Ovary (tissue), 7 donors: ENCODE measurements at regions not wholly inside any gene's neighbourhood (a gene's known extent, or its start where the extent isn't known, plus 50 kb on each side); places are given as distances from the start of the nearest gene placed in this dataset.

Source experiments
- DNase-seq, 5 donors: peaks; one replicate each; pipeline ENCODE4 v3.0.0-alpha.2; 2019 to 2020
- H3K27ac ChIP-seq, 2 donors: fragments of 200-600 bp; one replicate each; pipeline versions ENCODE4 v1.5.1 to v1.8.0; 2019 to 2022
- H3K27me3 ChIP-seq: fragments of 200-600 bp; one replicate; pipeline ENCODE4 v1.8.0; 2022
- H3K36me3 ChIP-seq: fragments of 200-600 bp; sonication (generic); one replicate; pipeline ENCODE4 v1.5.1; 2019
- H3K4me1 ChIP-seq: one replicate; pipeline ENCODE4 v1.8.1; 2013; ENCODE audit warnings: mild to moderate bottlenecking, moderate library complexity; ENCODE audit not compliant: insufficient read depth
- H3K4me3 ChIP-seq: fragments of 200-600 bp; sonication (generic); one replicate; pipeline ENCODE4 v1.5.1; 2017
- H3K9me3 ChIP-seq, 2 donors: fragments of 200-600 bp in 1 of 2; sonication (generic) in 1 of 2; one replicate each; pipeline versions ENCODE4 v1.5.1 to v1.8.1; 2013 to 2019; ENCODE audit warnings: mild to moderate bottlenecking in 1 of 2, moderate library complexity in 1 of 2
- CTCF ChIP-seq, 3 donors: fragments of 450-650 bp in 2 of 3; fragments of 200-600 bp in 1 of 3; IDR thresholded peaks; one replicate each; pipeline versions ENCODE4 v1.5.1 to v1.8.0; 2016 to 2022; ENCODE audit warnings: antibody characterized with exemption in 3 of 3, mild to moderate bottlenecking in 1 of 3
- EP300 ChIP-seq: sonication (generic); formaldehyde crosslinking; IDR thresholded peaks from one replicate; pipeline ENCODE4 v1.6.1; 2017; ENCODE audit warnings: antibody characterized with exemption
- POLR2A ChIP-seq: fragments of 450-650 bp; IDR thresholded peaks from one replicate; pipeline ENCODE4 v1.6.1; 2017; ENCODE audit warnings: antibody characterized with exemption, mild to moderate bottlenecking, moderate library complexity
- WGBS, 3 donors: extraction: QIAGEN DNeasy Blood & Tissue Kit in 1 of 3; methylation state at CpG; one replicate each; pipeline versions ENCODE4 v1.1.5 to v1.1.7; 2013 to 2017; 5-methylcytosine and 5-hydroxymethylcytosine counted together
- intact Hi-C, 4 donors: fragments of 100-400 bp; cut with DNase I; formaldehyde crosslinking; loops; one replicate each; pipeline versions ENCODE4 v1.11.0 to v1.15.1; 2022 to 2023
- donor health status: DM: no; HTN: no; CAD: no; lungs with moderate emphysema.
- donor health status: DM: no; HTN: no; CAD: no.
- donor health status: Bipolar disorder and iron deficiency.
- donor health status: DM: no; HTN: no; CAD: no.
- donor health status: DM: yes; HTN: yes; CAD: no.

- no peaks in the 10 kb centered on the region for H3K27me3 ChIP-seq
- H3K9me3 ChIP-seq = no peaks in the 10 kb centered on the region
- no peak for DNase-seq
- H3K4me1 ChIP-seq = no peaks in the 10 kb centered on the region
- H3K27ac ChIP-seq = no peak overlapping the region
- TF ChIP-seq EP300 (no peak), CTCF (IDR thresholded peaks at IDR 0.05) (no peak), POLR2A (no peak)
- no peaks in the 10 kb centered on the region for H3K36me3 ChIP-seq
- intact Hi-C loops = no loop called here
- H3K4me3 ChIP-seq = no peak overlapping the region
Measured at GRCh38 chr12:90485560-90485959, 469.4 kb downstream of the CCER1 start.

GRCh38 chr12:90484094-90484493 lies 470.9 kb downstream of the CCER1 start:
- DNase-seq = no peak
- intact Hi-C loops = no loop called here
- no peaks in the 10 kb centered on the region for H3K36me3 ChIP-seq
- H3K4me1 ChIP-seq = no peaks in the 10 kb centered on the region
- no peaks in the 10 kb centered on the region for H3K9me3 ChIP-seq
- 45 to 53% (median 52%) methylated on average over 2 of the region's 2 CpGs for WGBS, 3 donors
- no peaks in the 10 kb centered on the region for H3K27me3 ChIP-seq
- TF ChIP-seq CTCF (IDR thresholded peaks at IDR 0.05) (no peak), POLR2A (no peak), EP300 (no peak)
- no peak overlapping the region for H3K27ac ChIP-seq
- no peak overlapping the region for H3K4me3 ChIP-seq

GRCh38 chr12:90481748-90482147 lies 473.2 kb downstream of the CCER1 start:
- Histone ChIP-seq H3K27ac (no peak overlapping the region), H3K9me3 (no peaks in the 10 kb centered on the region), H3K36me3 (no peaks in the 10 kb centered on the region), H3K27me3 (no peaks in the 10 kb centered on the region), H3K4me3 (no peak overlapping the region), H3K4me1 (no peaks in the 10 kb centered on the region)
- TF ChIP-seq POLR2A (no peak), EP300 (no peak), CTCF (IDR thresholded peaks at IDR 0.05) (no peak)
- intact Hi-C loops = no loop called here
- no peak for DNase-seq
- 30 to 41% (median 33%) methylated on average over 1 of the region's 1 CpG for WGBS, 3 donors

DNA sequence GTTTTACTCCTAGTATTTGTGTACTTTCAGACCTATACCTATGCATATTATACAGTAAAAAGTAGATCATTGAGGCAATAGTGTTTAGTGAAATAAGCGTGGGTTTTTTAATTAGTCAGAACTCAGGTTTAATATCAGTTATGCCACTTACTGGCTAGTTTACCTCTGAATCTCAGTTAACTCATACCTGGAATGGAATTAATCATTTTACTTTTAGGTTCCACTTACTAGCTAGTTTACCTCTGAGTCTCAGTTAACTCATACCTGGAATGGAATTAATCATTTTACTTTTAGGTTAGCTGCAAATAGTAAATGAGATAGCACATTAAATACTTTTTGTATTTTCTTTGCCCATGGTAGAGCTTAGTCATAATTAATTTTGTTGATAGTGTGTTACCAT lies 475.7 kb downstream of the CCER1 start:
- no peak for DNase-seq
- Histone ChIP-seq H3K4me1 (no peaks in the 10 kb centered on the region), H3K9me3 (no peaks in the 10 kb centered on the region), H3K36me3 (no peaks in the 10 kb centered on the region), H3K4me3 (no peak overlapping the region), H3K27ac (no peak overlapping the region), H3K27me3 (no peaks in the 10 kb centered on the region)
- 96 to 97% (median 96%) methylated on average over 1 of the region's 1 CpG for WGBS, 3 donors
- intact Hi-C loops = no loop called here
- TF ChIP-seq POLR2A = no peak
- no peak for TF ChIP-seq EP300
- no peak for TF ChIP-seq CTCF (IDR thresholded peaks at IDR 0.05)

- Histone ChIP-seq H3K36me3 (no peaks in the 10 kb centered on the region), H3K4me3 (no peak overlapping the region), H3K27me3 (no peaks in the 10 kb centered on the region), H3K9me3 (no peaks in the 10 kb centered on the region), H3K4me1 (no peaks in the 10 kb centered on the region), H3K27ac (no peak overlapping the region)
- no peak for TF ChIP-seq POLR2A
- no peak for TF ChIP-seq CTCF (IDR thresholded peaks at IDR 0.05)
- no peak for TF ChIP-seq EP300
- intact Hi-C loops = no loop called here
- 7 to 8% (median 7%) methylated on average over 2 of the region's 2 CpGs for WGBS, 3 donors
- no peak for DNase-seq
Measured at GRCh38 chr12:90473831-90474230, 481.1 kb downstream of the CCER1 start.
